MCF 10A (cell line): ENCODE measurements at regions not wholly inside any gene's neighbourhood (a gene's known extent, or its start where the extent isn't known, plus 50 kb on each side); places are given as distances from the start of the nearest gene placed in this dataset.

ENCODE experiments used
- BruUV-seq: library from RNA; stranded (reverse); fragments of 400-500 nt; replicated peaks from 2 replicates; lab custom pipeline; 2021; lab: Mats Ljungman, UMichigan
- CTCF ChIA-PET: fragments of 300-600 bp; sonication (Branson Sonifier 250); formaldehyde crosslinking; extraction: SDS; loops from one replicate; lab custom pipeline; 2021; ENCODE audit warnings: antibody characterized with exemption, inconsistent platforms; lab: Yijun Ruan, JAX
- POLR2A ChIA-PET: fragments of 300-600, 350-650 bp; sonication (Branson Sonifier 250); formaldehyde crosslinking; extraction: SDS; loops from one replicate; lab custom pipeline; 2020; ENCODE audit warnings: antibody characterized with exemption, inconsistent platforms; lab: Yijun Ruan, JAX
- DNase-seq: peaks from one replicate; pipeline ENCODE4 v3.0.0-alpha.2; 2018; ENCODE audit not compliant: unreplicated experiment
- H3K27ac Mint-ChIP-seq: one replicate; pipeline ENCODE4 v1.8.0; 2022; ENCODE audit warnings: mild to moderate bottlenecking, low read depth, mixed read lengths; ENCODE audit not compliant: unreplicated experiment
- H3K27me3 Mint-ChIP-seq: one replicate; pipeline ENCODE4 v1.8.0; 2022; ENCODE audit warnings: mixed read lengths; ENCODE audit not compliant: insufficient read depth, unreplicated experiment
- H3K36me3 Mint-ChIP-seq: one replicate; pipeline ENCODE4 v1.8.0; 2022; ENCODE audit warnings: mild to moderate bottlenecking, moderate library complexity, mixed read lengths; ENCODE audit not compliant: insufficient read depth, unreplicated experiment
- H3K4me1 Mint-ChIP-seq: one replicate; pipeline ENCODE4 v1.8.0; 2022; ENCODE audit warnings: mixed read lengths; ENCODE audit not compliant: insufficient read depth, unreplicated experiment
- H3K4me3 Mint-ChIP-seq: one replicate; pipeline ENCODE4 v1.8.0; 2022; ENCODE audit warnings: mild to moderate bottlenecking, moderate library complexity, mixed read lengths; ENCODE audit not compliant: unreplicated experiment
- H3K9me3 Mint-ChIP-seq: one replicate; pipeline ENCODE4 v1.8.0; 2022; ENCODE audit warnings: mixed read lengths; ENCODE audit not compliant: unreplicated experiment
- CTCF ChIP-seq: fragments of 200-600 bp; IDR thresholded peaks from one replicate; pipeline ENCODE4 v1.8.0; 2022; ENCODE audit warnings: antibody characterized with exemption, mild to moderate bottlenecking; ENCODE audit not compliant: unreplicated experiment
- intact Hi-C: fragments of 100-400 bp; cut with micrococcal nuclease; formaldehyde crosslinking; loops from 2 replicates; pipeline ENCODE4 v1.14.1; 2022

GRCh38 chr22:46066691-46067090 is 83.6 kb upstream of the PPARA start:
- no TSS peak for BruUV-seq
- intact Hi-C loops = loop anchor here (2.0 kb wide), 1 partner anchor 14 kb away; no protein-coding TSS in a partner anchor
- no peak for TF ChIP-seq CTCF
- Mint-ChIP-seq H3K4me1 (peaks cover 51% of the 10 kb centered on the region), H3K36me3 (peaks cover 40% of the 10 kb centered on the region), H3K27ac (peak overlapping the region; percentile 100), H3K4me3 (peak overlapping the region; percentile 74), H3K27me3 (no peaks in the 10 kb centered on the region), H3K9me3 (no peaks in the 10 kb centered on the region)
- ChIA-PET CTCF (interaction anchor here (1.0 to 1.5 kb wide), 3 partner anchors 11 to 31 kb away, joined by 3 read pairs; no protein-coding TSS in a partner anchor), POLR2A (interaction anchor here (2.0 to 25.5 kb wide), 6 partner anchors 11 to 54 kb away, joined by 12 to 1278 read pairs (median 494); no protein-coding TSS in a partner anchor)
- DNase-seq = peak; percentile 78

GRCh38 chr22:46067159-46068111 is 82.9 kb upstream of the PPARA start:
- Mint-ChIP-seq H3K36me3 (peaks cover 42% of the 10 kb centered on the region), H3K9me3 (no peaks in the 10 kb centered on the region), H3K27ac (peak overlapping the region; percentile 100), H3K4me1 (peaks cover 47% of the 10 kb centered on the region), H3K27me3 (no peaks in the 10 kb centered on the region), H3K4me3 (peak overlapping the region; percentile 74)
- no TSS peak for BruUV-seq
- CTCF ChIA-PET = interaction anchor here (1.0 to 1.5 kb wide), 3 partner anchors 12 to 31 kb away, joined by 3 read pairs; no protein-coding TSS in a partner anchor
- POLR2A ChIA-PET = interaction anchor here (0.9 to 25.5 kb wide), 7 partner anchors 10 to 55 kb away, joined by 7 to 1278 read pairs (median 456); no protein-coding TSS in a partner anchor
- DNase-seq = peak; percentile 55
- TF ChIP-seq CTCF = no peak
- intact Hi-C loops = loop anchor here (2.0 kb wide), 1 partner anchor 13 kb away; no protein-coding TSS in a partner anchor

- ChIA-PET POLR2A (interaction anchor here (0.7 to 25.5 kb wide), 7 partner anchors 9 to 205 kb away, joined by 3 to 1278 read pairs (median 456); no protein-coding TSS in a partner anchor), CTCF (no interaction called here)
- peak; percentile 42 for DNase-seq
- Mint-ChIP-seq H3K4me1 (peaks cover 40% of the 10 kb centered on the region), H3K27ac (peak overlapping the region; percentile 100), H3K4me3 (peak overlapping the region; percentile 74), H3K27me3 (no peaks in the 10 kb centered on the region), H3K36me3 (peaks cover 46% of the 10 kb centered on the region), H3K9me3 (no peaks in the 10 kb centered on the region)
- intact Hi-C loops = no loop called here
- BruUV-seq = no TSS peak
- TF ChIP-seq CTCF = no peak
These were observed 82.1 kb upstream of the PPARA start for GRCh38 chr22:46068181-46068592.
